MM.1S (cell line): ENCODE measurements at regions not wholly inside any gene's neighbourhood (a gene's known extent, or its start where the extent isn't known, plus 50 kb on each side); places are given as distances from the start of the nearest gene placed in this dataset.

Source experiments
- DNase-seq: peaks from one replicate; pipeline ENCODE4 v3.0.0-alpha.2; 2015
- H2AFZ ChIP-seq: fragments of 300-600 bp; sonication (generic); 2 replicates; pipeline ENCODE4 v1.6.0; 2016; ENCODE audit warnings: antibody characterized with exemption, low read length
- H3F3A ChIP-seq: fragments of 300-600 bp; sonication (generic); 2 replicates; pipeline ENCODE4 v1.6.1; 2016; ENCODE audit warnings: mild to moderate bottlenecking, antibody characterized with exemption, low read length, moderate library complexity, mixed read lengths; ENCODE audit not compliant: insufficient read depth
- H3K27ac ChIP-seq: fragments of 300-600 bp; sonication (generic); 2 replicates; pipeline ENCODE4 v1.5.1; 2016; ENCODE audit warnings: mild to moderate bottlenecking, low read length
- H3K27me3 ChIP-seq: fragments of 300-600 bp; sonication (generic); replicated peaks from 2 replicates; pipeline ENCODE4 v1.6.0; 2016; ENCODE audit warnings: low read length; ENCODE audit not compliant: insufficient read depth
- H3K36me3 ChIP-seq: fragments of 300-600 bp; sonication (generic); replicated peaks from 2 replicates; pipeline ENCODE4 v1.6.1; 2016; ENCODE audit warnings: mild to moderate bottlenecking, low read length, mixed read lengths; ENCODE audit not compliant: insufficient read depth
- H3K4me1 ChIP-seq: fragments of 300-600 bp; sonication (generic); 2 replicates; pipeline ENCODE4 v1.6.1; 2016; ENCODE audit warnings: low read length, mixed read lengths
- H3K4me2 ChIP-seq: fragments of 300-600 bp; sonication (generic); 2 replicates; pipeline ENCODE4 v1.6.0; 2016; ENCODE audit warnings: low read depth, low read length
- H3K4me3 ChIP-seq: fragments of 300-600 bp; sonication (generic); 2 replicates; pipeline ENCODE4 v1.5.1; 2016; ENCODE audit warnings: low read length, mixed read lengths
- H3K79me2 ChIP-seq: fragments of 300-600 bp; sonication (generic); 2 replicates; pipeline ENCODE4 v1.6.1; 2016; ENCODE audit warnings: mixed run types, low read length, mixed read lengths
- H3K9ac ChIP-seq: fragments of 300-600 bp; sonication (generic); 2 replicates; pipeline ENCODE4 v1.6.1; 2016; ENCODE audit warnings: low read length, mixed read lengths
- H3K9me2 ChIP-seq: fragments of 300-600 bp; sonication (generic); replicated peaks from 2 replicates; pipeline ENCODE4 v1.6.1; 2016; ENCODE audit warnings: mild to moderate bottlenecking, low read length, mixed read lengths; ENCODE audit not compliant: insufficient read depth
- H3K9me3 ChIP-seq: fragments of 300-600 bp; sonication (generic); replicated peaks from 2 replicates; pipeline ENCODE4 v1.6.1; 2016; ENCODE audit warnings: mild to moderate bottlenecking, low read length, mixed read lengths; ENCODE audit not compliant: insufficient read depth
- H4K20me1 ChIP-seq: fragments of 300-600 bp; sonication (generic); 2 replicates; pipeline ENCODE4 v1.6.1; 2016; ENCODE audit warnings: mild to moderate bottlenecking, low read length, moderate library complexity, mixed read lengths; ENCODE audit not compliant: insufficient read depth
- EZH2 ChIP-seq: fragments of 300-600 bp; sonication (generic); optimal IDR thresholded peaks from 2 replicates; pipeline ENCODE3; 2017; ENCODE audit warnings: low read depth, mild to moderate bottlenecking, antibody characterized with exemption, low read length, mixed read lengths
- EZH2phosphoT487 ChIP-seq: fragments of 300-600 bp; sonication (generic); IDR thresholded peaks from 2 replicates; pipeline ENCODE4 v1.6.1; 2018; ENCODE audit warnings: antibody characterized with exemption, low read length
- TF ChIP-seq, protein P1 (sequence below): fragments of 300-600 bp; sonication (generic); IDR thresholded peaks from 2 replicates; pipeline ENCODE4 v1.5.1; 2016; ENCODE audit warnings: antibody characterized with exemption, low read length, mixed read lengths

DNA sequence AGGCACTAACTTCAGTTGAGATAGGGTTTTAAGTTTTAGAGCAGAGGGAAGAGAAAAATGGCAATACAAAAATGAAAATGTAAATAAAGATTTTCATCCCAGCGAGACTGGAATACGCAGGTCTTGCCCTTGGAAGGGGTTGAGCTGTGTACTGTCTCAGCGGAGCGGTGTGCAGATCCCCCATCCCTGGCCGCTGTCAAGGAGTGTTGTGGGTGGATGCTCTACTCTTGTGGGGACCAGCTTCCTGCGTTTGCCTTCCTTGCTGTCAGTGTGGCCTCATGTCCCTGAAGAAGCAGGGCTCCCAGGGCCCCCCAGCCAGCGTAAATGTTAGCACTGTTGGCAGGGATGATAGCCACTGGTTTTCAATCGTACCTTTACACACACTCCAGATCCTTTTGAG is 249.7 kb upstream of the PITRM1 start:
- Histone ChIP-seq H3K4me3 (no peak overlapping the region), H3K9me3 (no peaks in the 10 kb centered on the region), H3K9me2 (no peaks in the 10 kb centered on the region), H4K20me1 (no peaks in the 10 kb centered on the region), H3K79me2 (no peaks in the 10 kb centered on the region), H2AFZ (no peak overlapping the region), H3F3A (no peaks in the 10 kb centered on the region), H3K9ac (no peak overlapping the region), H3K4me1 (no peaks in the 10 kb centered on the region), H3K27ac (no peak overlapping the region), H3K27me3 (no peaks in the 10 kb centered on the region), H3K4me2 (no peak overlapping the region), H3K36me3 (no peaks in the 10 kb centered on the region)
- TF ChIP-seq, protein P1, sequence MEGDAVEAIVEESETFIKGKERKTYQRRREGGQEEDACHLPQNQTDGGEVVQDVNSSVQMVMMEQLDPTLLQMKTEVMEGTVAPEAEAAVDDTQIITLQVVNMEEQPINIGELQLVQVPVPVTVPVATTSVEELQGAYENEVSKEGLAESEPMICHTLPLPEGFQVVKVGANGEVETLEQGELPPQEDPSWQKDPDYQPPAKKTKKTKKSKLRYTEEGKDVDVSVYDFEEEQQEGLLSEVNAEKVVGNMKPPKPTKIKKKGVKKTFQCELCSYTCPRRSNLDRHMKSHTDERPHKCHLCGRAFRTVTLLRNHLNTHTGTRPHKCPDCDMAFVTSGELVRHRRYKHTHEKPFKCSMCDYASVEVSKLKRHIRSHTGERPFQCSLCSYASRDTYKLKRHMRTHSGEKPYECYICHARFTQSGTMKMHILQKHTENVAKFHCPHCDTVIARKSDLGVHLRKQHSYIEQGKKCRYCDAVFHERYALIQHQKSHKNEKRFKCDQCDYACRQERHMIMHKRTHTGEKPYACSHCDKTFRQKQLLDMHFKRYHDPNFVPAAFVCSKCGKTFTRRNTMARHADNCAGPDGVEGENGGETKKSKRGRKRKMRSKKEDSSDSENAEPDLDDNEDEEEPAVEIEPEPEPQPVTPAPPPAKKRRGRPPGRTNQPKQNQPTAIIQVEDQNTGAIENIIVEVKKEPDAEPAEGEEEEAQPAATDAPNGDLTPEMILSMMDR = no peak
- TF ChIP-seq EZH2phosphoT487 (no peak), EZH2 (no peak)
- DNase-seq = no peak

DNA sequence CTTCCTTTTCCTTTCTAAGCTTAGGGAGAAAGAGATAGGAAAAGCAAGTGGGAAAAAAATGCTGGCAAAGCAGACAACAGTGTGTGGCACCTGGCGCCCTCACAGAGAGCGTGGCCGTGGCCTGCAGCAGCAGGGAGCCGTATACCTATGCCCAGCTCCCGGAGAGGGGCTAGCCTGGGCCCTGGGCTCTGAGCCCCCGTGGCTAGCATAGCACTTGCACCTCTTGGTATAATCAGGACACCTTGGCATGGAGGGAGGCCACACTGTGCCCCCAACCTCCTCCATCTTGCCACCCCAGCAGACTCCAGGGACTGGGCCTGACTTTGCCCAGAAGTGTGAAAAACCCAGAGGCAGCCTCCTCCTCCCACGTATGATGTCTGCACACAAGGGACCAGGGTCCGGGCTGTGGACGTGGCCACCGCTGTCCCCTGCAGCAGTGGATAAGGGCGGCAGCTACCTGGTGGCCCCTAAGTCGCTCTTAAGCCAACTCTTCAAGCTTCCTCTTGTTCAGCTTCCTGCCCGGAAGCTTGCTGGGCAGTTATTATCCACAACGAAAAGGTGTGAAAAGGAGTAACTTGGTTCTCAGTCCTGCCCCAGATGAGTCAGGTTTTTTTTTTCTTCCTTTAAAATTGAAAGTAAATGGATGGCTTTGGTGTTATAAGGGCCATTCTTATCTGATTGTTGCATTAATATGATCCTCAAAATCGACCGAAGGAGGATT is 249.1 kb upstream of the PITRM1 start:
- Histone ChIP-seq H3K4me2 (no peak overlapping the region), H4K20me1 (no peaks in the 10 kb centered on the region), H2AFZ (no peak overlapping the region), H3K36me3 (no peaks in the 10 kb centered on the region), H3K79me2 (no peaks in the 10 kb centered on the region), H3K9ac (no peak overlapping the region), H3K9me3 (no peaks in the 10 kb centered on the region), H3F3A (no peaks in the 10 kb centered on the region), H3K27me3 (no peaks in the 10 kb centered on the region), H3K4me1 (no peaks in the 10 kb centered on the region), H3K27ac (no peak overlapping the region), H3K9me2 (no peaks in the 10 kb centered on the region), H3K4me3 (no peak overlapping the region)
- no peak for TF ChIP-seq EZH2phosphoT487
- TF ChIP-seq EZH2 = no peak
- TF ChIP-seq, protein P1 = no peak
- DNase-seq = no peak

DNA sequence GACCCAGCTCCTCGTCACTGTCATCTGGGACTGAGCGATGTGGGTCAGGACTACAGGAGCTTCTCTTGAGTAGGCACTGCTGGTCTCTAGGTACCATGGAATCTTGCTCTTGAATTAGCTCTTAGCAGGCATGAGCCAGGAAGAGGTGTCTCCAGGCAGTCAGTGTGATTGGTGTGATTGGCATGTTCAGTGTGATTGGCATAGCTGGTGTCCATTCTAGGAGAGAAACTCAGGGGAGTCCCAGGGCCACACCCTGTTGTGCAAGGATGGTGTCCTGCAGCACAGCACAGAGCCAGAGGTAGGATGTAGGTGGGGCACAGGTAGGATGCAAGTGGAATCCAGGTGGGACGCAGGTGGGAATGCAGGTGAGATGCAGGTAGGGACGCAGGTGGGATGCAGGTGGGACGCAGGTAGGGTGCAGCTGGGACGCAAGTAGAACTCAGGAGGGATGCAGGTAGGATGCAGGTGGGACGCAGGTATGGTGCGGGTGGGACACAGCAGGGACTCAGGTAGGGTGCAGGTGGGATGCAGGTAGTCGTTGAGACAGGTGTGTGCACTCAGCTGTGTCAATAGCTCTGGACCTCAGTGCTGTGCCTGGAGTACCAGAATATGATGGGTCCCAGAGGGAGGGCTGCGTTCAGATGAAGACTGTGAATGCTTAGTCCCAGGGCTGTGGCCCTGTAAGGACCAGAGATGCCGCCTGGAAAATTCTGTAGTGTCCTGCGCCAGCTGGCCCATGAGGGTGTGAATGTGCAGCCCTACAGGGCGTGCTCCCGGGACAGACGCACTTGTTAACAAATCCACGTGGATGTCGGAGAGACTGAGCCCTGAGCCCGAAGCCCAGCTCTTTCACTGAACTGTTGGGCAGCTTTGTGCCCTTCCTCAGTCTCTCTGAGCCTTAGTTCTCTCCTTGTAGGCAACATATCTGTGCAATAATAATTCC is 248.2 kb upstream of the PITRM1 start:
- Histone ChIP-seq H4K20me1 (no peaks in the 10 kb centered on the region), H2AFZ (no peak overlapping the region), H3K4me3 (no peak overlapping the region), H3K79me2 (no peaks in the 10 kb centered on the region), H3K9me3 (no peaks in the 10 kb centered on the region), H3K4me1 (no peaks in the 10 kb centered on the region), H3K9me2 (no peaks in the 10 kb centered on the region), H3K9ac (no peak overlapping the region), H3K27ac (no peak overlapping the region), H3K36me3 (no peaks in the 10 kb centered on the region), H3K4me2 (no peak overlapping the region), H3F3A (no peaks in the 10 kb centered on the region), H3K27me3 (no peaks in the 10 kb centered on the region)
- TF ChIP-seq EZH2phosphoT487 (no peak), EZH2 (no peak)
- TF ChIP-seq, protein P1 = no peak
- no peak for DNase-seq
